ENCODE measurements at regions not wholly inside any gene's neighbourhood (a gene's known extent, or its start where the extent isn't known, plus 50 kb on each side); places are given as distances from the start of the nearest gene placed in this dataset.

GRCh38 chr6:153538491-153538890, 407.4 kb upstream of the RGS17 start:
- TF ChIP-seq CTCF (IDR thresholded peaks at IDR 0.05) (no peak), POLR2A (IDR thresholded peaks at IDR 0.05) (no peak)
